ENCODE measurements at regions not wholly inside any gene's neighbourhood (a gene's known extent, or its start where the extent isn't known, plus 50 kb on each side); places are given as distances from the start of the nearest gene placed in this dataset.

DNA sequence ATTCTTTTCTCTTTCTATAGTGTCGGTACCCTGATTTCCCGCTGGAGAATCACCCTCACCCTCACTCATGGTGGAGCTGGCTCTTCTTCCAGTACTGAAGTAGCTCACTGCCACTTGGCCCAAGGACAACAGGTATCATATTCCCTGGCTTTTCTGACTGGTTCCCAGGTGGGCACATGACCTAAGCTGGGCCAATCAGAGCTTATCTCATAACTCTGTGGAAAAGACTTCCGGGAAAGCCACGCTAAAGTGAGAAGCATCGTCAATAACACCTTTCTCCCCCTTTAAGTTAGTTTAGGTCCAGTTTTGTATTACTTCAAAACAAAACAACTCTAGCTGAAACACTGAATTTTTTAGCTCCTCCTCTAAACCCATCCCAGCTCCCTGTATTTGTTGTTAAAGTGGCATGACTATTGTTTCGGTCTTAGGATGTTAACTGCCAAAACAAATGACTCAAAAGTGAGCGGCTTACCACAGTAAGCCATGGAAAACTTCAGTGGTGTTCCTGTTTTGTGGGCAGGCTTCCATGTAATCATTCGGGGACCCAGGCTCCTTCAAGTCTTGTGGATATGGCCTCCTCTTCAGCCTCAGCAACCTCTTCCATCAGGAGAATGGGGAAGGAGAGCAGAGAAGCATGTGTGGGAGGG, 137.4 kb upstream of the DLX2 start:
- H3K27ac ChIP-seq (ENCODE audit: low read length): no peak overlapping the region
- H3K9me3 ChIP-seq (ENCODE audit: insufficient read depth, low read length): no peaks in the 10 kb centered on the region
- peaks cover 4% of the 10 kb centered on the region; the same call in 1 of the 2 replicates for H3K27me3 ChIP-seq (ENCODE audit: low read depth, low read length)
- H3K79me2 ChIP-seq (ENCODE audit: low read length): no peaks in the 10 kb centered on the region
- H3K4me2 ChIP-seq (ENCODE audit: low read length): no peak overlapping the region
- no peak for TF ChIP-seq EZH2phosphoT487 (IDR thresholded peaks at IDR 0.05; ENCODE audit: low read depth)
- TF ChIP-seq, protein P1, sequence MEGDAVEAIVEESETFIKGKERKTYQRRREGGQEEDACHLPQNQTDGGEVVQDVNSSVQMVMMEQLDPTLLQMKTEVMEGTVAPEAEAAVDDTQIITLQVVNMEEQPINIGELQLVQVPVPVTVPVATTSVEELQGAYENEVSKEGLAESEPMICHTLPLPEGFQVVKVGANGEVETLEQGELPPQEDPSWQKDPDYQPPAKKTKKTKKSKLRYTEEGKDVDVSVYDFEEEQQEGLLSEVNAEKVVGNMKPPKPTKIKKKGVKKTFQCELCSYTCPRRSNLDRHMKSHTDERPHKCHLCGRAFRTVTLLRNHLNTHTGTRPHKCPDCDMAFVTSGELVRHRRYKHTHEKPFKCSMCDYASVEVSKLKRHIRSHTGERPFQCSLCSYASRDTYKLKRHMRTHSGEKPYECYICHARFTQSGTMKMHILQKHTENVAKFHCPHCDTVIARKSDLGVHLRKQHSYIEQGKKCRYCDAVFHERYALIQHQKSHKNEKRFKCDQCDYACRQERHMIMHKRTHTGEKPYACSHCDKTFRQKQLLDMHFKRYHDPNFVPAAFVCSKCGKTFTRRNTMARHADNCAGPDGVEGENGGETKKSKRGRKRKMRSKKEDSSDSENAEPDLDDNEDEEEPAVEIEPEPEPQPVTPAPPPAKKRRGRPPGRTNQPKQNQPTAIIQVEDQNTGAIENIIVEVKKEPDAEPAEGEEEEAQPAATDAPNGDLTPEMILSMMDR (IDR thresholded peaks at IDR 0.05; ENCODE audit: low read depth, low read length): no peak
- no peaks in the 10 kb centered on the region for H3K36me3 ChIP-seq (replicated peaks; ENCODE audit: low read depth, low read length)
- H4K20me1 ChIP-seq (ENCODE audit: insufficient read depth, low read length): no peaks in the 10 kb centered on the region
- H3K4me3 ChIP-seq (ENCODE audit: low read length): no peak overlapping the region
- no peaks in the 10 kb centered on the region for H3K4me1 ChIP-seq (ENCODE audit: low read length)
- H2AFZ ChIP-seq (ENCODE audit: low read depth, low read length): no peak overlapping the region
- no peak overlapping the region for H3K9ac ChIP-seq (ENCODE audit: low read length)

DNA sequence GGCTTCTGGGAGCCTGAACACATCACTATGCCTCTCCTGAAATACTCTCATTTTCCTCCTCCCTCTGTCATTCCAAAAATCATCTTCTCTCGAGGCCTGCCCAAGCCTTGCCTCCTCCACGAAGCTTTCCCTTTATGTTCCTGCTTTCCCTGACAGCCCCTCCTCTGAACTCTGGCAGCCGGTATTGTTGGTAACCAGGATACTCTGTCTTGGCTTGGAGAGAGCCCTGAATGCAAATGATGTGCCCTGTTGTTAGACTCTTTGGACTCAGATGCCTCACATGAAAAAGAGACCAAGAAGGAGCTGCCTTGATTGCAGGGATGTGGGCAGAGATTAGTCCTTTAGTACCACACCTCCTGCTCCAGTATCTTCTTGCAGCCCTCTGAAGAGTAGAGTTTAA, 138.5 kb upstream of the DLX2 start:
- Histone ChIP-seq H3K9me3 (ENCODE audit: insufficient read depth, low read length) (no peaks in the 10 kb centered on the region), H3K79me2 (ENCODE audit: low read length) (no peaks in the 10 kb centered on the region), H2AFZ (ENCODE audit: low read depth, low read length) (no peak overlapping the region), H3K9ac (ENCODE audit: low read length) (no peak overlapping the region), H3K4me2 (ENCODE audit: low read length) (no peak overlapping the region), H3K27me3 (ENCODE audit: low read depth, low read length) (peaks cover 4% of the 10 kb centered on the region; the same call in 1 of the 2 replicates), H3K27ac (ENCODE audit: low read length) (no peak overlapping the region), H3K36me3 (replicated peaks; ENCODE audit: low read depth, low read length) (no peaks in the 10 kb centered on the region), H3K4me1 (ENCODE audit: low read length) (no peaks in the 10 kb centered on the region), H4K20me1 (ENCODE audit: insufficient read depth, low read length) (no peaks in the 10 kb centered on the region), H3K4me3 (ENCODE audit: low read length) (no peak overlapping the region)
- TF ChIP-seq, protein P1 (IDR thresholded peaks at IDR 0.05; ENCODE audit: low read depth, low read length): no peak
- TF ChIP-seq EZH2phosphoT487 (IDR thresholded peaks at IDR 0.05; ENCODE audit: low read depth): no peak

DNA sequence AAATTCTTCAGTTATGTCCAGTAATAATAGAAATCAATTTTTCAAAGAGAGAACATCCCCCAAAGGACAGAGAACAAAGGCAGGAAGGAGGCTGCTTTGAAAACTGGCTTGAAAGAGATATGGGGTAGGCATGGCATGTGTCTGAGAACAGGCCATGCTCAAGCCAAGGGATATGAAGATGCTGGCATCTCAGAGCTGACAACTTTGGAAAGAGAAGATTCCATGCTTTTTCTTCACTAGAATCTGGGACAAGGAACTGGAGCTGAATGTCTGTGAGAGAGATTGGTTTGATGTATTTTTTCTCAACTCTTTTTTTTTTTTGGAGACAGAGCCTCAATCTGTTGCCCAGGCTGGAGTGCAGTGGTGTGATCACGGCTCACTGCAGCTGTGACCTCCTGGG, 139.8 kb upstream of the DLX2 start:
- Histone ChIP-seq H3K4me3 (ENCODE audit: low read length) (no peak overlapping the region), H3K79me2 (ENCODE audit: low read length) (no peaks in the 10 kb centered on the region), H2AFZ (ENCODE audit: low read depth, low read length) (no peak overlapping the region), H3K4me2 (ENCODE audit: low read length) (no peak overlapping the region), H3K9ac (ENCODE audit: low read length) (no peak overlapping the region), H3K4me1 (ENCODE audit: low read length) (peaks cover 7% of the 10 kb centered on the region; the same call in 1 of the 2 replicates), H4K20me1 (ENCODE audit: insufficient read depth, low read length) (no peaks in the 10 kb centered on the region), H3K27ac (ENCODE audit: low read length) (no peak overlapping the region), H3K27me3 (ENCODE audit: low read depth, low read length) (no peaks in the 10 kb centered on the region), H3K36me3 (replicated peaks; ENCODE audit: low read depth, low read length) (no peaks in the 10 kb centered on the region), H3K9me3 (ENCODE audit: insufficient read depth, low read length) (no peaks in the 10 kb centered on the region)
- TF ChIP-seq EZH2phosphoT487 (IDR thresholded peaks at IDR 0.05; ENCODE audit: low read depth): no peak
- TF ChIP-seq, protein P1 (IDR thresholded peaks at IDR 0.05; ENCODE audit: low read depth, low read length): no peak

DNA sequence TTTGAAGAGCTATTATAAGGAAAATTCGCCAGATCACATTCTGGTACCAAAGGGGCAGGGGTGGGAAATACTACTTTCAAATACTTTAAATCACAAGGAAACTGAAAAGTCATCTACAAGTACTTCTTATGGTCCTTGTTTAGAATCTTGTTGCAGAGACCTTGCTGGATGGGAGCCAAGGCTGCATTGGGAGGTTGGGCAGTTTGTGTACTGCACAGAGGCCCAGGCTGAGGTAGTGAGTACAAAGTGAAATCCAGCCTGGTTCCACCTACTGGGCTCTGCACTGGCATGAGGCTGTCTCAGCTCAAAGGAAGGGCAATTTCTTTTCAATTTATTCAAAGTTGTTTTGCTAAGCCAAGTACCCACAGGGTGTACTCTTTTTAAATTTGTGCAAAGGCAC, 140.3 kb upstream of the DLX2 start:
- Histone ChIP-seq H3K4me3 (ENCODE audit: low read length) (no peak overlapping the region), H3K9ac (ENCODE audit: low read length) (no peak overlapping the region), H2AFZ (ENCODE audit: low read depth, low read length) (no peak overlapping the region), H3K36me3 (replicated peaks; ENCODE audit: low read depth, low read length) (no peaks in the 10 kb centered on the region), H4K20me1 (ENCODE audit: insufficient read depth, low read length) (no peaks in the 10 kb centered on the region), H3K79me2 (ENCODE audit: low read length) (no peaks in the 10 kb centered on the region), H3K27me3 (ENCODE audit: low read depth, low read length) (no peaks in the 10 kb centered on the region), H3K4me2 (ENCODE audit: low read length) (no peak overlapping the region), H3K27ac (ENCODE audit: low read length) (no peak overlapping the region), H3K4me1 (ENCODE audit: low read length) (peaks cover 7% of the 10 kb centered on the region; the same call in 1 of the 2 replicates), H3K9me3 (ENCODE audit: insufficient read depth, low read length) (no peaks in the 10 kb centered on the region)
- TF ChIP-seq EZH2phosphoT487 (IDR thresholded peaks at IDR 0.05; ENCODE audit: low read depth): no peak
- TF ChIP-seq, protein P1 (IDR thresholded peaks at IDR 0.05; ENCODE audit: low read depth, low read length): no peak

Data from OCI-LY3 (cell line).